Colonic mucosa (tissue), 4 donors: ENCODE measurements at regions not wholly inside any gene's neighbourhood (a gene's known extent, or its start where the extent isn't known, plus 50 kb on each side); places are given as distances from the start of the nearest gene placed in this dataset.

Experiments used
- DNase-seq: peaks from one replicate; pipeline ENCODE4 v3.0.0-alpha.2; 2020
- H3K27ac ChIP-seq: fragments of 200-600 bp; one replicate; pipeline ENCODE4 v1.8.0; 2021
- H3K27me3 ChIP-seq: fragments of 200-600 bp; one replicate; pipeline ENCODE4 v1.8.0; 2021
- H3K36me3 ChIP-seq: fragments of 200-600 bp; one replicate; pipeline ENCODE4 v1.8.0; 2021
- H3K4me1 ChIP-seq: fragments of 200-600 bp; one replicate; pipeline ENCODE4 v1.8.0; 2021; ENCODE audit warnings: mild to moderate bottlenecking
- H3K4me3 ChIP-seq: fragments of 200-600 bp; one replicate; pipeline ENCODE4 v1.8.0; 2021
- H3K9ac ChIP-seq, 2 donors: one replicate each; pipeline ENCODE4 v1.7.0; 2013; ENCODE audit warnings: control low read depth in 2 of 2, low read depth in 2 of 2, low read length in 2 of 2
- H3K9me3 ChIP-seq: fragments of 200-600 bp; one replicate; pipeline ENCODE4 v1.8.0; 2021
- intact Hi-C: fragments of 100-400 bp; cut with DNase I; formaldehyde crosslinking; loops from one replicate; pipeline ENCODE4 v1.14.1; 2022
- TF ChIP-seq, protein P1 (sequence below): fragments of 200-600 bp; IDR thresholded peaks from one replicate; pipeline ENCODE4 v1.8.0; 2022; ENCODE audit warnings: antibody characterized with exemption, mild to moderate bottlenecking
- donor health status: healthy.
- donor health status: DM: no; HTN: no; CAD: no.
- donor health status: DM: no; HTN: no; CAD: no.

- intact Hi-C loops = no loop called here
- Histone ChIP-seq H3K9me3 (no peaks in the 10 kb centered on the region), H3K27me3 (no peaks in the 10 kb centered on the region), H3K4me3 (no peak overlapping the region), H3K9ac (no peak overlapping the region), H3K4me1 (peaks cover 15% of the 10 kb centered on the region), H3K27ac (no peak overlapping the region), H3K36me3 (no peaks in the 10 kb centered on the region)
- TF ChIP-seq, protein P1, sequence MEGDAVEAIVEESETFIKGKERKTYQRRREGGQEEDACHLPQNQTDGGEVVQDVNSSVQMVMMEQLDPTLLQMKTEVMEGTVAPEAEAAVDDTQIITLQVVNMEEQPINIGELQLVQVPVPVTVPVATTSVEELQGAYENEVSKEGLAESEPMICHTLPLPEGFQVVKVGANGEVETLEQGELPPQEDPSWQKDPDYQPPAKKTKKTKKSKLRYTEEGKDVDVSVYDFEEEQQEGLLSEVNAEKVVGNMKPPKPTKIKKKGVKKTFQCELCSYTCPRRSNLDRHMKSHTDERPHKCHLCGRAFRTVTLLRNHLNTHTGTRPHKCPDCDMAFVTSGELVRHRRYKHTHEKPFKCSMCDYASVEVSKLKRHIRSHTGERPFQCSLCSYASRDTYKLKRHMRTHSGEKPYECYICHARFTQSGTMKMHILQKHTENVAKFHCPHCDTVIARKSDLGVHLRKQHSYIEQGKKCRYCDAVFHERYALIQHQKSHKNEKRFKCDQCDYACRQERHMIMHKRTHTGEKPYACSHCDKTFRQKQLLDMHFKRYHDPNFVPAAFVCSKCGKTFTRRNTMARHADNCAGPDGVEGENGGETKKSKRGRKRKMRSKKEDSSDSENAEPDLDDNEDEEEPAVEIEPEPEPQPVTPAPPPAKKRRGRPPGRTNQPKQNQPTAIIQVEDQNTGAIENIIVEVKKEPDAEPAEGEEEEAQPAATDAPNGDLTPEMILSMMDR = no peak
- no peak for DNase-seq
Measured at GRCh38 chr15:70531576-70531975, 231.8 kb downstream of the UACA start.

GRCh38 chr15:70530906-70531305 lies 232.5 kb downstream of the UACA start:
- TF ChIP-seq, protein P1 = no peak
- no peak overlapping the region for H3K27ac ChIP-seq
- H3K4me1 ChIP-seq = peaks cover 18% of the 10 kb centered on the region
- H3K27me3 ChIP-seq = no peaks in the 10 kb centered on the region
- H3K9me3 ChIP-seq = no peaks in the 10 kb centered on the region
- H3K36me3 ChIP-seq = no peaks in the 10 kb centered on the region
- H3K9ac ChIP-seq = no peak overlapping the region
- intact Hi-C loops = no loop called here
- H3K4me3 ChIP-seq = no peak overlapping the region
- DNase-seq = no peak

DNA sequence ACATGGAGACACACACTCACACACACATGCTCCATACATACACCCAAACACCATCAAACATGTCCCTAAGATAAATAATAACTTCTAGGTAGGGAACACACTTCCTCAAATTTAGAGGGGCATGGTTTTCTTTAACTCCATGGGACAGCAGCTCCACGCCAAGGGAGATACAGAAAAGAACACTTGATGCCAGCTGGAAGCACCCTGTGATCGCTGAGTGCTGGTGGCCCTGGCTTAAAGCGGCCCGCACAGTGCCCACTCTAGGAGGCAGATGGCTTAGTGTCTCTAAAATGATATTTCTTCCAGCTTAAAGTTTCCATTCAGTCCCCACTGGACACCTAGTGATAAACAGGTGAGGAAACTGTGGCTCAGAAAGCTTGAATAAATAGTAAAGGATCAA lies 232.9 kb downstream of the UACA start:
- Histone ChIP-seq H3K27ac (no peak overlapping the region), H3K27me3 (no peaks in the 10 kb centered on the region), H3K4me3 (no peak overlapping the region), H3K36me3 (no peaks in the 10 kb centered on the region), H3K4me1 (peaks cover 18% of the 10 kb centered on the region), H3K9ac (no peak overlapping the region), H3K9me3 (no peaks in the 10 kb centered on the region)
- DNase-seq = no peak
- TF ChIP-seq, protein P1 = no peak
- intact Hi-C loops = no loop called here

GRCh38 chr15:70530017-70530499 lies 233.3 kb downstream of the UACA start:
- Histone ChIP-seq H3K27ac (no peak overlapping the region), H3K9me3 (no peaks in the 10 kb centered on the region), H3K9ac (no peak overlapping the region), H3K4me3 (no peak overlapping the region), H3K4me1 (peaks cover 18% of the 10 kb centered on the region), H3K36me3 (no peaks in the 10 kb centered on the region), H3K27me3 (no peaks in the 10 kb centered on the region)
- intact Hi-C loops = no loop called here
- TF ChIP-seq, protein P1 = no peak
- DNase-seq = no peak

- Histone ChIP-seq H3K4me1 (peaks cover 18% of the 10 kb centered on the region), H3K27ac (peak overlapping the region; percentile 54), H3K9me3 (no peaks in the 10 kb centered on the region), H3K27me3 (no peaks in the 10 kb centered on the region), H3K36me3 (no peaks in the 10 kb centered on the region), H3K4me3 (no peak overlapping the region), H3K9ac (no peak overlapping the region)
- no peak for DNase-seq
- TF ChIP-seq, protein P1 = no peak
- intact Hi-C loops = no loop called here
Measured at GRCh38 chr15:70528816-70529215, 234.5 kb downstream of the UACA start.

DNA sequence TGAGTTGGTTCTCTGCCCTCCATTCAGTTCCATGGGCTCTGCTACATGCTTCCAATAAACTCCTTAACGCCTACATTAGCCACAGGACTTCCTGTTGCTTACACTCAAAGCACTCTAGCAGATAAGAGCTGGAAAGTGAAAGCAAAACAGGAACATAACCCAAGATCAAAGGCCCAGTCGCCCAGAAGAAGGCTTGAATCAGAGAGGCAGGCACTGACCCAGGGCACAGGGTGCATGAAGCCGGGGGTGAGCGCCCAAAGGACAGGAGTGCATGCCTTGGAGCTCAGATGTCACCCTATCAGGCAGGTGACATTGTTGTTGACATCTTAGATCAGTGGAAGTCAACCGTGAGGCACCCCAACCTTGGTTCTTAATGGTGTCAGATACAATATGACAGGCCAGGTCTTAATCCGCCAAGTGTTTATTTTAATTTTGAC lies 235.1 kb downstream of the UACA start:
- H3K27me3 ChIP-seq = no peaks in the 10 kb centered on the region

More for the DNA sequence above, 235.1 kb downstream of the UACA start:
- H3K4me1 ChIP-seq = peaks cover 18% of the 10 kb centered on the region
- H3K4me3 ChIP-seq = no peak overlapping the region
- TF ChIP-seq, protein P1 = no peak
- no peaks in the 10 kb centered on the region for H3K36me3 ChIP-seq
- DNase-seq = peak; percentile 54
- H3K27ac ChIP-seq = peak overlapping the region; percentile 54
- intact Hi-C loops = no loop called here
- no peak overlapping the region for H3K9ac ChIP-seq
- H3K9me3 ChIP-seq = no peaks in the 10 kb centered on the region
